ENCODE measurements at regions not wholly inside any gene's neighbourhood (a gene's known extent, or its start where the extent isn't known, plus 50 kb on each side); places are given as distances from the start of the nearest gene placed in this dataset.

- intact Hi-C loops (cut with micrococcal nuclease; ENCODE audit: unreplicated experiment) = no loop called here
- Histone ChIP-seq H3K9me3 (ENCODE audit: low read length) (no peaks in the 10 kb centered on the region), H3K9ac (ENCODE audit: insufficient read depth, low read depth, low read length) (no peak overlapping the region), H3K27me3 (ENCODE audit: control insufficient read depth in 1 of 2, insufficient read depth in 2 of 2, low read length in 2 of 2) (no peaks in the 10 kb centered on the region), H2AFZ (ENCODE audit: low read length) (no peak overlapping the region), H3K4me3 (replicated peaks in 1 of 3; ENCODE audit: insufficient read depth in 1 of 3, low read depth in 2 of 3, low read length in 3 of 3) (no peak overlapping the region), H3K36me3 (replicated peaks in 1 of 2; ENCODE audit: control insufficient read depth in 1 of 2, insufficient read depth in 2 of 2, low read length in 2 of 2) (no peaks in the 10 kb centered on the region), H3K79me2 (ENCODE audit: insufficient read depth, low read length) (no peaks in the 10 kb centered on the region), H3K4me2 (ENCODE audit: low read depth, low read length) (no peak overlapping the region), H4K20me1 (ENCODE audit: insufficient read depth, low read length) (no peaks in the 10 kb centered on the region), H3K27ac (ENCODE audit: extremely low read length, insufficient read depth, low read length) (no peak overlapping the region), H3K4me1 (ENCODE audit: insufficient read depth, low read length) (no peaks in the 10 kb centered on the region)
- in situ Hi-C loops (cut with HindIII; ENCODE audit: extremely low pct_ligation_motif_present, low pct_unique_long_range_greater_than_20kb) = no loop called here
- ATAC-seq = no peak
- no TSS peak for BruUV-seq (replicated peaks)
- DNase-seq (ENCODE audit: low spot score) = no peak
- POLR2A ChIA-PET = no interaction called here
- TF ChIP-seq EED (CRISPR knock-in tag; IDR thresholded peaks at IDR 0.05) (no peak), PRDM4 (CRISPR knock-in tag; IDR thresholded peaks at IDR 0.05; ENCODE audit: borderline replicate concordance) (no peak), ZNF577 (CRISPR knock-in tag; IDR thresholded peaks at IDR 0.05; ENCODE audit: borderline replicate concordance, low read depth) (no peak), JUND (CRISPR knock-in tag; IDR thresholded peaks at IDR 0.05) (no peak), DDIT3 (CRISPR knock-in tag; IDR thresholded peaks at IDR 0.05) (no peak), ZFP1 (CRISPR knock-in tag; IDR thresholded peaks at IDR 0.05) (no peak), ZSCAN31 (CRISPR knock-in tag; IDR thresholded peaks at IDR 0.05; ENCODE audit: low read depth) (no peak), TOE1 (CRISPR knock-in tag; IDR thresholded peaks at IDR 0.05) (no peak), HOXA5 (CRISPR knock-in tag; IDR thresholded peaks at IDR 0.05) (no peak), ZNF775 (CRISPR knock-in tag; IDR thresholded peaks at IDR 0.05; ENCODE audit: borderline replicate concordance) (no peak), PHB2 (IDR thresholded peaks at IDR 0.05; ENCODE audit: partially characterized antibody) (no peak), FOXA1 (IDR thresholded peaks at IDR 0.05) (no peak), FOXA1 (CRISPR knock-in tag; IDR thresholded peaks at IDR 0.05) (no peak), ZNF230 (CRISPR knock-in tag; IDR thresholded peaks at IDR 0.05) (no peak), ZNF83 (CRISPR knock-in tag; IDR thresholded peaks at IDR 0.05; ENCODE audit: borderline replicate concordance) (no peak), SMAD1 (CRISPR knock-in tag; IDR thresholded peaks at IDR 0.05; ENCODE audit: borderline replicate concordance, low read depth) (no peak)
- no peak for FAIRE-seq
- 2% methylated on average over 2 of the region's 2 CpGs for WGBS (ENCODE audit: low lambda C conversion rate)
- CTCF ChIA-PET (ENCODE audit: low intra/inter-chr PET ratio, low total read pairs) = no interaction called here
Measured at GRCh38 chr5:18378066-18378465, 743.8 kb downstream of the TAF11L14 start.

Data from HepG2 (cell line).